HUES64 (cell line): ENCODE measurements at regions not wholly inside any gene's neighbourhood (a gene's known extent, or its start where the extent isn't known, plus 50 kb on each side); places are given as distances from the start of the nearest gene placed in this dataset.

ENCODE experiments used
- H3K27ac ChIP-seq: 2 replicates; pipeline ENCODE4 v1.7.0; 2013; ENCODE audit warnings: low read depth, low read length, inconsistent platforms
- H3K27me3 ChIP-seq: 2 replicates; pipeline ENCODE4 v1.6.1; 2013; ENCODE audit warnings: mild to moderate bottlenecking, low read length; ENCODE audit not compliant: insufficient read depth
- H3K36me3 ChIP-seq: 2 replicates; pipeline ENCODE4 v1.6.1; 2013; ENCODE audit warnings: mild to moderate bottlenecking, low read length; ENCODE audit not compliant: insufficient read depth
- H3K4me1 ChIP-seq: 2 replicates; pipeline ENCODE4 v1.6.1; 2013; ENCODE audit warnings: mild to moderate bottlenecking, low read length, moderate library complexity; ENCODE audit not compliant: insufficient read depth
- H3K4me3 ChIP-seq: 2 replicates; pipeline ENCODE4 v1.5.1; 2013; ENCODE audit warnings: mild to moderate bottlenecking, low read length, moderate library complexity
- H3K9ac ChIP-seq: 2 replicates; pipeline ENCODE4 v1.6.1; 2013; ENCODE audit warnings: mild to moderate bottlenecking, low read depth, low read length
- H3K9me3 ChIP-seq: 2 replicates; pipeline ENCODE4 v1.6.1; 2013; ENCODE audit warnings: low read depth, low read length; ENCODE audit not compliant: insufficient read depth
- WGBS: fragments of 150-250, 120-280 bp; methylation state at CpG from one replicate; pipeline ENCODE4 v1.1.7; 2013; ENCODE audit warnings: missing lambda C conversion rate; 5-methylcytosine and 5-hydroxymethylcytosine counted together

- Histone ChIP-seq H3K36me3 (no peaks in the 10 kb centered on the region), H3K27ac (no peak overlapping the region), H3K27me3 (no peaks in the 10 kb centered on the region), H3K9ac (no peak overlapping the region), H3K4me1 (no peaks in the 10 kb centered on the region), H3K9me3 (0 out of 2 replicates have a peak, but pooled peaks cover 4% of the 10 kb centered on the region), H3K4me3 (no peak overlapping the region)
- 100% methylated on average over 1 of the region's 1 CpG for WGBS
Measured at GRCh38 chr4:135777361-135777760, 1575.8 kb upstream of the PABPC4L start.

DNA sequence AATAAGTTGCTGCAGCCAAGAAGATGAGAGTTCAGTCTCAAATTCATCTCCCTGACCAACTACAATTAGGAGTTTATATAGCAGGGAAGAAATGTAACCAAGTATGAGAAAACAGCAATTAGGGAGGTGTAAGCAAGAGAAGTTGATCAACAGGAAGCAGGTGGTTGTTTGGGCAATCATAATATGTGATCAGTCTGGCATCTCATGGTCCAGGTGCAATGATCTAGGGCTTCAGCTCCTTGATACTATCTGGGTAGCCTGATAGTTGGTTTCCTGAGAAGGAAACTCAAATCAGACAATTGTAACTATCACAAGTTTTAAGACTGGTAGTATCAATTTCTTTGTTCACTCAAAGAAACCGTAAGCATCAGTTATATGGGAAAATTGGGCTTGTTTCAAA is 1574.3 kb upstream of the PABPC4L start:
- Histone ChIP-seq H3K4me1 (no peaks in the 10 kb centered on the region), H3K36me3 (no peaks in the 10 kb centered on the region), H3K9me3 (0 out of 2 replicates have a peak, but pooled peaks cover 4% of the 10 kb centered on the region), H3K4me3 (no peak overlapping the region), H3K9ac (no peak overlapping the region), H3K27ac (no peak overlapping the region), H3K27me3 (no peaks in the 10 kb centered on the region)
- WGBS, result 100% methylated on average over 1 of the region's 1 CpG

- Histone ChIP-seq H3K36me3 (no peaks in the 10 kb centered on the region), H3K9ac (no peak overlapping the region), H3K4me1 (no peaks in the 10 kb centered on the region), H3K4me3 (no peak overlapping the region), H3K27me3 (no peaks in the 10 kb centered on the region), H3K27ac (no peak overlapping the region), H3K9me3 (0 out of 2 replicates have a peak, but pooled peaks cover 11% of the 10 kb centered on the region)
Measured at GRCh38 chr4:135770505-135770904, 1568.9 kb upstream of the PABPC4L start.

DNA sequence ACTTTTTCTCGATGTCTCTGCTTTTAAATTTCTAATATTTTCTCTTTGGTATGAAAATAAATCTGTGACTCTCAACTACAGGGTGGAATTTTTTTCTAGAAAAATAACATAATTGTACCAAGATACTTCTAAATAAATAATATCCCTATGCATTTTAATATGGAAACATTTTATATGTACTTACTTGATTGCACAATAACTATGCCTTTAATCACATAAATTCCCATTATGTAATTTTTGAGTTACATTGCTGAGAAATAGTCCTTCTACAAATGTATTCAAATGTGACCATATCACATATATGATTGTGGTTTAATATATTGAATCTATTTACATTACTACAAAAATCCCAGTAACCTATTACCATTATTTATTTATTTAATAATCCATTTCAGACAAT is 1543.3 kb upstream of the PABPC4L start:
- Histone ChIP-seq H3K9me3 (no peaks in the 10 kb centered on the region), H3K27ac (no peak overlapping the region), H3K9ac (no peak overlapping the region), H3K36me3 (no peaks in the 10 kb centered on the region), H3K27me3 (no peaks in the 10 kb centered on the region), H3K4me1 (no peaks in the 10 kb centered on the region; the same call in 1 of the 2 replicates), H3K4me3 (no peak overlapping the region)
- no CpG with 5 or more reads among the region's 1 CpG for WGBS

DNA sequence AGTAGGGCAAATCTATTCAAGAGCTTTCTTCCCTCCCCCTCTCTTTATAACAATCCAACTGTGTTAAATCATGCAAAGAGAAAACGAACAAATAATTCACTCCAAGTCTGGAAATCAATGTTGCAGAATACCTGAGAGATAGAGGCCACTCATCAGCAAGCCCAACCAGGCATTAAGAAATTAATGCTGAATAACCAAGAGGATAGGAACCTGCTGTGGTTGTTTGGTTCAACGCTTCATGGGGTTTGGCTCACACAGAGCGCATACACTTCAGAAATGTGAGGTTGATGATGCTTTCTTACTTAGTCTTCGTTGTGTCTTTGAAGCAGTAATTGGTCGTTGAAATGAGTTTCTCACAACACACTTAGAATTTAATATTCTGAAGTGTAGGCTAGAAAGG is 1540.0 kb upstream of the PABPC4L start:
- no peaks in the 10 kb centered on the region for H3K9me3 ChIP-seq
- H3K9ac ChIP-seq, result no peak overlapping the region
- H3K4me1 ChIP-seq, result no peaks in the 10 kb centered on the region; the same call in 1 of the 2 replicates
- no peak overlapping the region for H3K27ac ChIP-seq
- WGBS, result 60% methylated on average over 4 of the region's 5 CpGs
- H3K36me3 ChIP-seq, result no peaks in the 10 kb centered on the region
- H3K4me3 ChIP-seq, result no peak overlapping the region
- H3K27me3 ChIP-seq, result no peaks in the 10 kb centered on the region

DNA sequence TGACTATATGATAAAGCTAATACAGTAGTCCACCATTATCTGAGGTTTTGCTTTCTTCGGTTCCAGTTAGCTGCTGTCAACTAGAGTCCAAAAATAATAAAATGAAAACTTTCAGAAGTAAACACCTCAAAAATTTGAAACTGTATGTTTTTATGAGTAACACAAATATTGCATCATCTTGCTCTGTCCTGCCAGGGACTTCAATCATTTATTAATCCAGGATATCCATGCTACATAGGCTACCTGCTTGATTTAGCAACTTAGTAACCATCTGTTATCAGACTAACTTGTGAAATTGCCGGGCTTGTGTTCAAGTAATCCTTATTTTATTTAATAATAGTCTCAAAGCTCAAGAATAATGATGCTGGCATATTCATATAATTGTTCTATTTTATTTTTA is 1537.8 kb upstream of the PABPC4L start:
- Histone ChIP-seq H3K27me3 (no peaks in the 10 kb centered on the region), H3K27ac (no peak overlapping the region), H3K4me1 (no peaks in the 10 kb centered on the region; the same call in 1 of the 2 replicates), H3K4me3 (no peak overlapping the region), H3K36me3 (no peaks in the 10 kb centered on the region), H3K9me3 (no peaks in the 10 kb centered on the region), H3K9ac (no peak overlapping the region)
- WGBS, result 83% methylated on average over 1 of the region's 2 CpGs

GRCh38 chr4:135735512-135735911 is 1533.9 kb upstream of the PABPC4L start:
- Histone ChIP-seq H3K9ac (no peak overlapping the region), H3K4me1 (no peaks in the 10 kb centered on the region), H3K4me3 (no peak overlapping the region), H3K36me3 (no peaks in the 10 kb centered on the region), H3K27me3 (no peaks in the 10 kb centered on the region), H3K27ac (no peak overlapping the region), H3K9me3 (no peaks in the 10 kb centered on the region)

DNA sequence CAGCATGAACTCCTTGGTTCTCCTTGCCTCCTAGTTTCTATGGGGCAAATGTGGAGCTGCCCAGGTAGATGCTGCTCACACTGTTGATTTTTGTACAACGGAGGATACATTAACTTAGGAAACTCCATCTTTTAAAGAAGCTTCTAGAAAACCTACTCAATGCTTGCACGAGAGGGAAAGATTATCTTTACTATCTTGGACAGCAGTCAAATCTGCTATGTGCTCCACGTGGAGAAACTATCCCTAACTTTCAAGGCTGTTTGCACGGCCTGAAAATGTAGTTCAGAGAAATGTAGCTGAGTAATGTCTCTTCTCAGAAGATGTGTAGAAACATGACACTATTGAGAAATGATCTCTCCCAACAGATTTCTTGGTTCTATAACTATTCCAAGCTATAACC is 1530.9 kb upstream of the PABPC4L start:
- Histone ChIP-seq H3K4me1 (no peaks in the 10 kb centered on the region), H3K9ac (no peak overlapping the region), H3K36me3 (no peaks in the 10 kb centered on the region), H3K4me3 (no peak overlapping the region), H3K27ac (no peak overlapping the region), H3K9me3 (no peaks in the 10 kb centered on the region), H3K27me3 (no peaks in the 10 kb centered on the region)
- 81% methylated on average over 4 of the region's 4 CpGs for WGBS

DNA sequence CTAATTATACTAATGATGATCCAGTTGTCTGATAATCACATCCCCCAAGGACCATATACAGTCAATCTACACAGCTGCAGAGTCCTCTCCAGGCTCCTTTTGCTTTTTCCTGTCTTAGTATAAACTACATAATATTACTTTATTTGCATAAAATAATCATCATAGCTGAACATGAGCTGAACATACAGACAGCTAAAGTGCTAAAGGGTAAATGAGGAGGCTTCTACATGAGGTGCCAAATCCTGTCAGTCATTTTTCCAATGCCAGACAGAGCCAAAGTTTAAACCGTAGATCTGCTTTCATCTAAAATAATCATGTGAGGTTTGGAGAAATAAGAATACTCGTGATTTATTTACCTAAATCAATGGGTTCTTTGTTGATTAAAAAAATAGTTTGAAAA is 1530.1 kb upstream of the PABPC4L start:
- H3K4me1 ChIP-seq, result no peaks in the 10 kb centered on the region
- H3K27ac ChIP-seq, result no peak overlapping the region
- WGBS, result no CpG with 5 or more reads among the region's 2 CpGs
- H3K9me3 ChIP-seq, result no peaks in the 10 kb centered on the region
- no peak overlapping the region for H3K9ac ChIP-seq
- no peaks in the 10 kb centered on the region for H3K27me3 ChIP-seq
- H3K4me3 ChIP-seq, result no peak overlapping the region
- H3K36me3 ChIP-seq, result no peaks in the 10 kb centered on the region

- Histone ChIP-seq H3K36me3 (no peaks in the 10 kb centered on the region), H3K27ac (no peak overlapping the region), H3K4me1 (no peaks in the 10 kb centered on the region), H3K4me3 (no peak overlapping the region), H3K9ac (no peak overlapping the region), H3K27me3 (no peaks in the 10 kb centered on the region), H3K9me3 (no peaks in the 10 kb centered on the region)
- WGBS, result 96% methylated on average over 2 of the region's 2 CpGs
Measured at GRCh38 chr4:135724421-135724820, 1522.8 kb upstream of the PABPC4L start.

DNA sequence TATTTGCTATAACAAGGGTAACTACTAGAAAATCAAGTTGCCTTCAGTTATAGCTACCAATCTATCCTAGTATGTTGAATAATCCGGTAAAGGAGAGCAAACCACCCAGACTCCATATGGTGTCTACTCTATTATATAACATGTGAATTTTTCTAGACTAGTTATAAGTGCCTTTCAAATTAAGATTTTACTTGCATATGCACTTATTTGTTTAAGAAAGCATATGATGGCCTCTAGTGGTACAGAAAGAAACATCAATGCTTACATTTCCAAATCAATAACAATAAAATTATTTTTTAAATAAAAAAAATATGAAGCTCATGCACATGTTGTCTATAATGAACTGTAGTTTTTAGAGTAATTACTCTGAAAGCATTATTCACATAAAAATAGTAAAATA is 1516.4 kb upstream of the PABPC4L start:
- Histone ChIP-seq H3K36me3 (no peaks in the 10 kb centered on the region), H3K4me3 (no peak overlapping the region), H3K27ac (no peak overlapping the region), H3K27me3 (no peaks in the 10 kb centered on the region), H3K9ac (no peak overlapping the region), H3K4me1 (no peaks in the 10 kb centered on the region), H3K9me3 (no peaks in the 10 kb centered on the region)
- no CpG with 5 or more reads among the region's 1 CpG for WGBS

GRCh38 chr4:135705343-135705742 is 1503.8 kb upstream of the PABPC4L start:
- no peak overlapping the region for H3K27ac ChIP-seq
- H3K27me3 ChIP-seq, result no peaks in the 10 kb centered on the region
- H3K9me3 ChIP-seq, result no peaks in the 10 kb centered on the region
- H3K4me1 ChIP-seq, result no peaks in the 10 kb centered on the region
- no peaks in the 10 kb centered on the region for H3K36me3 ChIP-seq
- H3K4me3 ChIP-seq, result no peak overlapping the region
- H3K9ac ChIP-seq, result no peak overlapping the region
